Activated CD4-positive, alpha-beta T cell treated with anti-CD3 and anti-CD28 coated beads for 24 hours (primary cell): ENCODE measurements at regions not wholly inside any gene's neighbourhood (a gene's known extent, or its start where the extent isn't known, plus 50 kb on each side); places are given as distances from the start of the nearest gene placed in this dataset.
"Not testable (repeated sequence)": the region's sequence is repeated elsewhere in the genome, so short reads cannot be mapped to it uniquely, and the experiment has no call there.

ENCODE experiments used
- DNase-seq, 2 donors: peaks; one replicate each; pipeline ENCODE4 v3.0.0-alpha.2; 2020; ENCODE audit warnings: low read depth in 2 of 2

GRCh38 chr18:34942276-34942675, 98.9 kb upstream of the MAPRE2 start:
- no peak for DNase-seq

- no peak for DNase-seq
These were observed 98.2 kb upstream of the MAPRE2 start for GRCh38 chr18:34942975-34943374.

- DNase-seq, result no peak
These were observed 97.6 kb upstream of the MAPRE2 start for GRCh38 chr18:34943587-34943986.

GRCh38 chr18:34947711-34948125, 93.5 kb upstream of the MAPRE2 start:
- no peak for DNase-seq

GRCh38 chr18:34951625-34952379, 89.4 kb upstream of the MAPRE2 start:
- no peak for DNase-seq

GRCh38 chr18:34953212-34953611, 88.0 kb upstream of the MAPRE2 start:
- no peak for DNase-seq

GRCh38 chr18:34955494-34955893, 85.7 kb upstream of the MAPRE2 start:
- DNase-seq, result not testable (repeated sequence)

GRCh38 chr18:34956663-34957062, 84.5 kb upstream of the MAPRE2 start:
- DNase-seq, result no peak

- no peak for DNase-seq
These were observed 83.9 kb upstream of the MAPRE2 start for GRCh38 chr18:34957119-34957863.

- DNase-seq, result no peak
These were observed 83.4 kb upstream of the MAPRE2 start for GRCh38 chr18:34957864-34958259.

- DNase-seq, result no peak
These were observed 81.9 kb upstream of the MAPRE2 start for GRCh38 chr18:34959211-34959829.

GRCh38 chr18:34959989-34960388, 81.2 kb upstream of the MAPRE2 start:
- no peak for DNase-seq

- no peak for DNase-seq
These were observed 76.1 kb upstream of the MAPRE2 start for GRCh38 chr18:34965108-34965507.

- DNase-seq, result no peak
These were observed 75.6 kb upstream of the MAPRE2 start for GRCh38 chr18:34965566-34965965.

GRCh38 chr18:34970106-34970505, 71.1 kb upstream of the MAPRE2 start:
- no peak for DNase-seq

GRCh38 chr18:34971313-34971712, 69.9 kb upstream of the MAPRE2 start:
- no peak for DNase-seq

GRCh38 chr18:34972765-34973414, 68.3 kb upstream of the MAPRE2 start:
- no peak for DNase-seq

GRCh38 chr18:34976123-34976522, 65.1 kb upstream of the MAPRE2 start:
- no peak for DNase-seq

- no peak for DNase-seq
These were observed 64.7 kb upstream of the MAPRE2 start for GRCh38 chr18:34976534-34976898.

GRCh38 chr18:34976899-34977837, 64.0 kb upstream of the MAPRE2 start:
- peak; percentile 59 to 66 for DNase-seq

- DNase-seq, result peak; percentile 41 to 47
These were observed 63.2 kb upstream of the MAPRE2 start for GRCh38 chr18:34977838-34978532.
